HG02798 (cell line): ENCODE measurements at regions not wholly inside any gene's neighbourhood (a gene's known extent, or its start where the extent isn't known, plus 50 kb on each side); places are given as distances from the start of the nearest gene placed in this dataset.
"Not testable (repeated sequence)": the region's sequence is repeated elsewhere in the genome, so short reads cannot be mapped to it uniquely, and the experiment has no call there.

Source experiments
- ATAC-seq: cut with Tn5 transposase; IDR thresholded peaks from one replicate; pipeline ENCODE4 v1.9.1; 2021; ENCODE audit warnings: mild to moderate bottlenecking; ENCODE audit not compliant: unreplicated experiment, poor library complexity

- not testable (repeated sequence) for ATAC-seq
Observed at GRCh38 chr13:24992946-24993345, 103.0 kb upstream of the PABPC3 start.

GRCh38 chr13:24995225-24995804, 100.6 kb upstream of the PABPC3 start:
- peak; percentile 74 for ATAC-seq

GRCh38 chr13:24997367-24997967, 98.5 kb upstream of the PABPC3 start:
- no peak for ATAC-seq

- ATAC-seq: no peak
Observed at GRCh38 chr13:24998433-24998832, 97.5 kb upstream of the PABPC3 start.

- no peak for ATAC-seq
Observed at GRCh38 chr13:25001476-25002206, 94.3 kb upstream of the PABPC3 start.

GRCh38 chr13:25002311-25002710, 93.6 kb upstream of the PABPC3 start:
- not testable (repeated sequence) for ATAC-seq

GRCh38 chr13:25004489-25004888, 91.4 kb upstream of the PABPC3 start:
- not testable (repeated sequence) for ATAC-seq

GRCh38 chr13:25005050-25005497, 90.9 kb upstream of the PABPC3 start:
- peak; percentile 73 for ATAC-seq

GRCh38 chr13:25007389-25007788, 88.5 kb upstream of the PABPC3 start:
- not testable (repeated sequence) for ATAC-seq

- not testable (repeated sequence) for ATAC-seq
Observed at GRCh38 chr13:25014398-25014973, 81.5 kb upstream of the PABPC3 start.

- ATAC-seq: not testable (repeated sequence)
Observed at GRCh38 chr13:25017176-25017575, 78.8 kb upstream of the PABPC3 start.

- ATAC-seq: not testable (repeated sequence)
Observed at GRCh38 chr13:25017808-25018728, 77.9 kb upstream of the PABPC3 start.

GRCh38 chr13:25018729-25019115, 77.2 kb upstream of the PABPC3 start:
- no peak for ATAC-seq

- ATAC-seq: not testable (repeated sequence)
Observed at GRCh38 chr13:25019741-25020140, 76.2 kb upstream of the PABPC3 start.

- no peak for ATAC-seq
Observed at GRCh38 chr13:25024175-25024574, 71.8 kb upstream of the PABPC3 start.

- ATAC-seq: no peak
Observed at GRCh38 chr13:25032160-25032559, 63.8 kb upstream of the PABPC3 start.

- ATAC-seq: no peak
Observed at GRCh38 chr13:25034173-25034572, 61.8 kb upstream of the PABPC3 start.

- ATAC-seq: peak; percentile 70
Observed at GRCh38 chr13:25037057-25037813, 58.7 kb upstream of the PABPC3 start.

- no peak for ATAC-seq
Observed at GRCh38 chr13:25042151-25042865, 53.6 kb upstream of the PABPC3 start.
